ENCODE measurements at regions not wholly inside any gene's neighbourhood (a gene's known extent, or its start where the extent isn't known, plus 50 kb on each side); places are given as distances from the start of the nearest gene placed in this dataset.
"Not testable (repeated sequence)": the region's sequence is repeated elsewhere in the genome, so short reads cannot be mapped to it uniquely, and the experiment has no call there.

DNA sequence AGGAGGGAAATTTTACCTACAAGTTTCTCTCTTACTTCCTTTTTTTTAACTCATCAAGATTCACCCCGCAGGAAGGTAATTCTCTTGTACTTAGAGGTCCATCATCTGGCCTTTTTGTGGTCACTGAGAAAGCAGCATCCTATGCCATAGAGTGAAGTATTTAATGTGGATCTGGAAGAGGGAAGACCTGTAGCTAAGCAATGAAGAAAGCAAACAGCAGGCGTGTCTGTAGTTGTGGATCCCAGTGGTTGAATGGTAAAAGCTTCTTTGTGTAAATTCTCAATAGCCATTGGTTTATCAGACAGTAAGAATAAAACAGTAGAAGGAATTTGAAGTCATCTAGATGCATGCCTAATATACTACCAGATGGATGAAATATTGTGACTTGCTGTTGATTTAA is 196.4 kb downstream of the ANKRD7 start:
- H3K4me1 Mint-ChIP-seq = no peaks in the 10 kb centered on the region
- intact Hi-C loops (cut with DNase I, micrococcal nuclease) = no loop called here
- no peak overlapping the region for H3K4me3 Mint-ChIP-seq
- H3K9me3 Mint-ChIP-seq (ENCODE audit: low read depth) = no peaks in the 10 kb centered on the region
- H3K36me3 Mint-ChIP-seq (ENCODE audit: low read depth) = no peaks in the 10 kb centered on the region
- H3K27me3 Mint-ChIP-seq = no peaks in the 10 kb centered on the region
- ChIA-PET POLR2A (no interaction called here), CTCF (no interaction called here)
- DNase-seq (no peak), ATAC-seq (no peak)
- no peak overlapping the region for H3K27ac Mint-ChIP-seq

DNA sequence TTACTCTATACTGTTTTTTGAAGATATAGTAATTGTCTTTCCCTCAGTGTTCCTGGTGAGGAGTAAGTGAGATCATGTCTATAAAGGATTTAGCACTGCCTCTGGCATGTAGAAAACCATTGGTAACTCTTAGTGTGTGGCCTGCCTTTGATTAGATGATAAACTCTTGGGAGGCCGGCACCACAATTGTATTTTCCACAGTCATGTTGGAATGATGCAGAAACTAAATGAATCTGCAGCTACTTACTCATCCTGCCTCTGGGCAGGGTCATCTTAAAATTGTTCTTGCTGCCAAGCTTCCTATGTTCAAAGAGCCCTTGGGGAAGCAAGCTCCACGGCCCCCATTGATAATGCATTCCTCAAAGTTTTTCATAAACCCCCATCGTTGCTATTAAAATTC is 204.6 kb downstream of the ANKRD7 start:
- H3K4me1 Mint-ChIP-seq = no peaks in the 10 kb centered on the region
- no peaks in the 10 kb centered on the region for H3K36me3 Mint-ChIP-seq (ENCODE audit: low read depth)
- peaks cover 3% of the 10 kb centered on the region for H3K9me3 Mint-ChIP-seq (ENCODE audit: low read depth)
- ChIA-PET POLR2A (no interaction called here), CTCF (no interaction called here)
- ATAC-seq (no peak), DNase-seq (no peak)
- intact Hi-C loops (cut with DNase I, micrococcal nuclease) = no loop called here
- no peak overlapping the region for H3K27ac Mint-ChIP-seq
- no peak overlapping the region for H3K4me3 Mint-ChIP-seq
- no peaks in the 10 kb centered on the region for H3K27me3 Mint-ChIP-seq

DNA sequence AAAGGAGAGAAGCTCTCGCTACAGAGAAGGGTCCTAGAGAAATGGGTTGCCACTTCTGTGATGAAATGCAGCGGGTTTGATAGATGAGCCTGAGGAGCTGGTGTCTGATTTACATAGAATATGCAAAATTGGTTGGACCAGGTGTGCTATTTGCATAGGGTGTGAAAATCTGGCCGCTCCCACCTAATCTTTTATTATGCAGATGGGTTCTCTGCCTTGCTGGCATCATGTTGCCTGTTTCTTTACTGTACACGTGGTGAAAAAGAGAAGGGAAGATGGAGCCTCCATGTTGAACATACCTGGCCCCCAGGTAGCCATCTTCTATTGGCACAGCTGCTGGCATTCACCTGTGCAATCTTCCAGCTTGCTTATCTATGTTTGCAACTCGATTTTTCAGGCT is 212.2 kb downstream of the ANKRD7 start:
- CTCF ChIA-PET = no interaction called here
- Mint-ChIP-seq H3K27me3 (no peaks in the 10 kb centered on the region), H3K4me3 (no peak overlapping the region), H3K4me1 (no peaks in the 10 kb centered on the region), H3K9me3 (ENCODE audit: low read depth) (peaks cover 11% of the 10 kb centered on the region), H3K36me3 (ENCODE audit: low read depth) (no peaks in the 10 kb centered on the region), H3K27ac (no peak overlapping the region)
- intact Hi-C loops (cut with DNase I, micrococcal nuclease) = no loop called here
- POLR2A ChIA-PET = no interaction called here
- ATAC-seq (no peak), DNase-seq (no peak)

DNA sequence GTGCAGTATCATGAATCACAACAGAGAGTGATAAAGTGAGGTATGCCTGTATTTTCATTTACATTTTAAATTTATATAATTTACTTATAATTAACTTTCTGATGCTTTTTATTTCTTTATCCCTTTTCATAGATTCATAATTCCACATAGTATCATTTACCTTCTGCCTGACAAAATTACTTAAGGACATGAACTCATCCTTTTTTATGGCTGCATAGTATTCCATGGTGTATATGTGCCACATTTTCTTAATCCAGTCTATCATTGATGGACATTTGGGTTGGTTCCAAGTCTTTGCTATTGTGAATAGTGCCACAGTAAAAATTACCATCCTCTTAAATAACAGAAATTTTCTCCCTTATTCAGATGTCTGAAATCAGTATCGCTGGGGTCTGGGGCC is 224.5 kb downstream of the ANKRD7 start:
- intact Hi-C loops (cut with DNase I, micrococcal nuclease); ATAC-seq; CTCF ChIA-PET: not testable (repeated sequence)

DNA sequence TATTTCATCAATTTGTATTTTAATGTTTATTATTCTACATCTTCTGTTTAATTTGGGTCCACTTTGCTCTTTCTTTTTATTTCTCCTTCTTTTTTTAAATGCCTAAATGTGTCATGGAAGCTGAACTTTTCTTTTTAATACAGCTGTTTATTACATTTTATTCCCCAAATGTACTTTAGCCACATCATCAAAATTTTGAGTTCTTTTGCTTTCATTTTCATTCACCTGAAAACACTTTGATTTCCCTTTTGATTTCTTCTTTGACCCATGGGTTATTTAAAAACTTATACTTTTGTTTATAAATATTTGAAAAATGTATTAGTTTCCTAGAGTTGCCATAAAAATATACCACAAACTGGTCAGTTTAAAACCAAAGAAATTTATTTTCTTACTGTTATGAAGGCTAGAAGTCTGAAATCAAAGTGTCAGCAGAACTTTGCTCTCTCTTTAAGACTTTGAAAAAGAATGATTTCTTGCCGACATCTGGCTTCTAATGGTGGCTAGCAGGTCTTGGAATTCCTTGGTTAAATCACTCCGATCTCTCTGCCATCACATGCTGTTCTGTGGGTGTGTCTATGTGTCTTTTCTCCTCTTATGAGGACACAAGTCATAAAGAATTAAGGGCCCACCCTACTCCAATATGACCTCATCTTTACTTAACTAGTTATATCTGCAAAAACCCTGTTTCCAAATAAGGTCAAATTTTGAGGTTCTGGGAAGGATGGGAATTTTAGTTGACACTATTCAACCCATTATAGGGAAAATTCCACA is 225.5 kb downstream of the ANKRD7 start:
- DNase-seq (no peak), ATAC-seq (no peak)
- ChIA-PET CTCF (no interaction called here), POLR2A (no interaction called here)
- intact Hi-C loops (cut with DNase I, micrococcal nuclease) = no loop called here
- no peaks in the 10 kb centered on the region for H3K27me3 Mint-ChIP-seq
- H3K9me3 Mint-ChIP-seq (ENCODE audit: low read depth) = peaks cover 1% of the 10 kb centered on the region
- H3K4me3 Mint-ChIP-seq = no peak overlapping the region
- no peaks in the 10 kb centered on the region for H3K4me1 Mint-ChIP-seq
- no peaks in the 10 kb centered on the region for H3K36me3 Mint-ChIP-seq (ENCODE audit: low read depth)
- no peak overlapping the region for H3K27ac Mint-ChIP-seq

More for the DNA sequence above, 224.5 kb downstream of the ANKRD7 start:
- H3K9me3 Mint-ChIP-seq (ENCODE audit: low read depth); DNase-seq; H3K27ac Mint-ChIP-seq; H3K27me3 Mint-ChIP-seq; POLR2A ChIA-PET; H3K4me3 Mint-ChIP-seq; H3K36me3 Mint-ChIP-seq (ENCODE audit: low read depth); H3K4me1 Mint-ChIP-seq: not testable (repeated sequence)

DNA sequence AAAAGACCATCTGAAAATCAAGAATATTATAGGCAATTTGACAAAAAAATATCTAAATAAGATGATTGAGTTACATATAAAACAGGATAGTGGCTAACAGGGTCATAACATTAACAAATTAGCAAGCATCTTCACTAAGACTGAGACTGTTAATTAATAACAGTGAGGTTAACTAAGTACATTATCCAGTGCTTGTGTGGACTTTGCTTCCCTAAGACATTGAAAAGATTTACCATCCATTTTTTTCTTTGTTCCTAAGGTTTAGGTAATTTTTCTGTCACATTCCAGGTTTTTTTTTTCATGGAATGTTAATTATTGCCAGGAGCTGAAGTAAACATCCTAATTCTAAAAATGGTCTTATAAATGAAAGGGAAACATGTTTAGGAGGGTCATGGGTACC is 227.6 kb downstream of the ANKRD7 start:
- Mint-ChIP-seq H3K27me3 (no peaks in the 10 kb centered on the region), H3K9me3 (ENCODE audit: low read depth) (no peaks in the 10 kb centered on the region), H3K36me3 (ENCODE audit: low read depth) (no peaks in the 10 kb centered on the region), H3K27ac (no peak overlapping the region), H3K4me3 (no peak overlapping the region), H3K4me1 (no peaks in the 10 kb centered on the region)
- CTCF ChIA-PET = no interaction called here
- DNase-seq (no peak), ATAC-seq (no peak)
- intact Hi-C loops (cut with DNase I, micrococcal nuclease) = no loop called here
- POLR2A ChIA-PET = no interaction called here

DNA sequence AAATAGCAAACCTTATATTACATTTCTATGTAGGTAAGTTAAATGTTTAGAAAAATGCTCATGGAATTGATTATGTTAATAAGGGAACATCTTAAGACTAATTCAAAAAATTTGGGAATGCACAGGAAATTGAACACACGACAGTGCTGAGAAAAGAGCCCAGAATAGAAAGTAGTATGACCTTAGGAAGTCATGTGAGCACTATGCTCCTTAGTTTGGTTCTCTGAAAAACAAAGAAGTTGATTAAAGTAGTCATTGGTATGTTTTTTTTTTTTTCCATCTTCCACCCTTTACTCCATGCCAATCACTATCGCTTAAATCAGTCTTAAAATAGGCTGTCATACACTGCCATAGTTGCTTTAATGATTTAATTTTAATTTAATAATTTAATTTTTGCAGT is 242.9 kb downstream of the ANKRD7 start:
- Mint-ChIP-seq H3K27ac (no peak overlapping the region), H3K4me1 (no peaks in the 10 kb centered on the region), H3K9me3 (ENCODE audit: low read depth) (no peaks in the 10 kb centered on the region), H3K4me3 (no peak overlapping the region), H3K36me3 (ENCODE audit: low read depth) (no peaks in the 10 kb centered on the region), H3K27me3 (no peaks in the 10 kb centered on the region)
- intact Hi-C loops (cut with DNase I, micrococcal nuclease) = no loop called here
- ChIA-PET POLR2A (no interaction called here), CTCF (interaction anchor here (0.5 kb wide), 1 partner anchor 9 kb away, joined by 3 read pairs; no protein-coding TSS in a partner anchor)
- ATAC-seq (no peak), DNase-seq (no peak)

DNA sequence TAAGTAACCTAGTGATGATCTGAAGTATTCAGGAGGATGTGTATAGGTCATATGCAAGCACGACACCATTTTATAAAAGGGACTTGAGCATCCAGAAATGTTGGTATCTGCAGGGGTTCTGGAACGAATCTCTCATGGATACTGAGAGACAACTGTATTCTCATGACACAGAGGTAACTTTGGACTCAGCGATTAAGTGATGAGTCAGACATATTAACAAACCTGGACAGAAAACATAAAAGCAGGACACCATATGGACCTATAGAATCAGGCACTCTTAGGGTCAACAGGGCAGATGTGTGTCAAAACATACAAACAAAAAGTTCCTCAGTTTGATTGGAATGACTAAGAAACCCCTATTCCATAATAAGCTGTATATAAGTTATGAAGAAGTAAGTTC is 248.1 kb downstream of the ANKRD7 start:
- ChIA-PET POLR2A (no interaction called here), CTCF (no interaction called here)
- DNase-seq = no peak
- Mint-ChIP-seq H3K27ac (no peak overlapping the region), H3K27me3 (no peaks in the 10 kb centered on the region), H3K36me3 (ENCODE audit: low read depth) (no peaks in the 10 kb centered on the region), H3K9me3 (ENCODE audit: low read depth) (peaks cover 3% of the 10 kb centered on the region), H3K4me1 (no peaks in the 10 kb centered on the region), H3K4me3 (no peak overlapping the region)
- intact Hi-C loops (cut with DNase I, micrococcal nuclease) = no loop called here
- ATAC-seq = no peak

DNA sequence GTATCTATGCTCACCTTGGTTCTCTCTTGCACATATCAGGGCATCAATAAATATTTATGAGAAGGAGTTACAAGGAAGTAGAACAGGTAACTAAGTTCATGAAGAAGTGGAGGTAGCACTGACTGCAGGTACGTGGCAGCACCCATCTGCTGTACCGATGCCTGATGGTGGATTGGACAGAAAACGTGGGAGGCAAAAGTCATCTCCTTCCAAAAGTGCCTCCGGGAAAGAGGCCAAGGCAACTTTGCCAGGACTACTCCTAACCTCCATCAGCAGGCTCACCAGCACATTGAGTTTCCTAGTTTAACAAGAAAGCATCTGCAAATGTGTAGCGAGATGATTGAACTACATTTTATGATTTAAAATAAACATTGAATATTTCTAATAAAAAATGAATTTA is 248.8 kb downstream of the ANKRD7 start:
- intact Hi-C loops (cut with DNase I, micrococcal nuclease) = no loop called here
- peaks cover 3% of the 10 kb centered on the region for H3K9me3 Mint-ChIP-seq (ENCODE audit: low read depth)
- H3K4me1 Mint-ChIP-seq = no peaks in the 10 kb centered on the region
- DNase-seq = no peak
- CTCF ChIA-PET = no interaction called here
- no peaks in the 10 kb centered on the region for H3K27me3 Mint-ChIP-seq
- no peak overlapping the region for H3K27ac Mint-ChIP-seq
- ATAC-seq = no peak
- POLR2A ChIA-PET = no interaction called here
- no peak overlapping the region for H3K4me3 Mint-ChIP-seq
- no peaks in the 10 kb centered on the region for H3K36me3 Mint-ChIP-seq (ENCODE audit: low read depth)

DNA sequence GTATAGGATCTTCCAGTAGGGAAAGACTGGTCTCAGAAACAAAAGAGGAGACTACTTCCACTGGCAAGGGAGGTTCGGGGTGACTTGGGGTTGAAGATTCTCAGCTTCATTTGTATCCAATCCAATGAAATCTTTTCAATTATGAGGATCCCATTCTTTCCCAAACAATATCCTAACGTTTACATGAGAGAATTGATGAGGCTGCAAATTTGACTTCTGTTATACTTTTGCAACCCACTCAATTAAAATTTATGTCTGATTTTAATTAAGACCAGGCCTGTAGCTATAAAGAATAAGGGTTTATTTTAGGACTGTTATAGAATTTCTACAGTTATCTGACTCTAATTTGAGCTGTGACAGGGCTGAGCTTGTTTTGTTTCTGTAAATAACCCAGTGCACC is 251.5 kb downstream of the ANKRD7 start:
- peaks cover 9% of the 10 kb centered on the region for H3K9me3 Mint-ChIP-seq (ENCODE audit: low read depth)
- CTCF ChIA-PET = interaction anchor here (0.9 kb wide), 1 partner anchor 9 kb away, joined by 3 read pairs; no protein-coding TSS in a partner anchor
- intact Hi-C loops (cut with DNase I, micrococcal nuclease) = no loop called here

DNA sequence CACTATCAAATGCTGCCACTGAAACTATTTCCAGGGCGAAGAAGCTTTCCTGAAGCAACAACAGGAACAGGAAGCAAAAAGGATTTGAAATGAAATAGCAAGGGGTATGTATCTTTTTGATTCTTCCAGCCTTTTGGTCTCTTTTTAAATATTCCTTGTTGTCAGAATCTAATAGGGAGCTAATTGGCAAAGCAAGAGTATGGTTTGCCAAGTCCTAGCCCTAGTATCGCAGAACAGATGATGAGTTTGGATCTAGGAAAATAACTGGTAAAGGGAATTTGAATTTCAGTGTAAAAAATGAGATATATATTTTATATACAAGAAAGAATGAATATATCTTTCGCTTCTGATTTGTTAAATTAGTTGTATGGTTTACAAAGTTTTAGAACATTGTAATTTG is 252.5 kb downstream of the ANKRD7 start:
- H3K4me1 Mint-ChIP-seq = no peaks in the 10 kb centered on the region
- ChIA-PET CTCF (interaction anchor here (0.9 kb wide), 1 partner anchor 10 kb away, joined by 3 read pairs; no protein-coding TSS in a partner anchor), POLR2A (no interaction called here)
- no peaks in the 10 kb centered on the region for H3K36me3 Mint-ChIP-seq (ENCODE audit: low read depth)
- no peak overlapping the region for H3K27ac Mint-ChIP-seq
- no peak for DNase-seq
- H3K9me3 Mint-ChIP-seq (ENCODE audit: low read depth) = peaks cover 9% of the 10 kb centered on the region
- no peaks in the 10 kb centered on the region for H3K27me3 Mint-ChIP-seq
- no peak for ATAC-seq
- intact Hi-C loops (cut with DNase I, micrococcal nuclease) = no loop called here
- H3K4me3 Mint-ChIP-seq = no peak overlapping the region

More for the DNA sequence above, 251.5 kb downstream of the ANKRD7 start:
- Mint-ChIP-seq H3K4me3 (no peak overlapping the region), H3K36me3 (ENCODE audit: low read depth) (no peaks in the 10 kb centered on the region), H3K27ac (no peak overlapping the region), H3K27me3 (no peaks in the 10 kb centered on the region), H3K4me1 (no peaks in the 10 kb centered on the region)
- DNase-seq = no peak
- POLR2A ChIA-PET = no interaction called here
- no peak for ATAC-seq

DNA sequence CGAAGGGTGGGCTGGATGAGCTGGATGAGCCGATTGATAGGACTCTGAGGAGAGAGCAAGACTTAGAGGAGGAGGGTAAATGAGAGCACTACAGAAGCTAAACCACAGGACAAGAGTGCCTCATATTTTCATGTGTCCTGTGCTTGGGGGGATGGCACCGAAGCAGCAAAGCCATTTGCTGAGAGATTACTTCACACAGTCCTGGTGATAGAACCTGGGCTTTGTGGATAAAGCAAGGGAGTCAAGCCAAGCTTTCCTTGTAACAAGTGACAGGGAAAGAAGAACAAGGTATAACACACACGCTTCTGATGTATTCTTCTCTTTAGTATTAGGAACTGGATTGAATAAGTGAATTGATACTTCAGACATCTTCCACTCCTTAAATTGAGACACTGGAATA is 253.7 kb downstream of the ANKRD7 start:
- Mint-ChIP-seq H3K36me3 (ENCODE audit: low read depth) (no peaks in the 10 kb centered on the region), H3K4me3 (no peak overlapping the region), H3K27me3 (no peaks in the 10 kb centered on the region), H3K27ac (no peak overlapping the region), H3K9me3 (ENCODE audit: low read depth) (peaks cover 9% of the 10 kb centered on the region), H3K4me1 (no peaks in the 10 kb centered on the region)
- CTCF ChIA-PET = no interaction called here
- DNase-seq (no peak), ATAC-seq (no peak)
- intact Hi-C loops (cut with DNase I, micrococcal nuclease) = no loop called here
- POLR2A ChIA-PET = no interaction called here

DNA sequence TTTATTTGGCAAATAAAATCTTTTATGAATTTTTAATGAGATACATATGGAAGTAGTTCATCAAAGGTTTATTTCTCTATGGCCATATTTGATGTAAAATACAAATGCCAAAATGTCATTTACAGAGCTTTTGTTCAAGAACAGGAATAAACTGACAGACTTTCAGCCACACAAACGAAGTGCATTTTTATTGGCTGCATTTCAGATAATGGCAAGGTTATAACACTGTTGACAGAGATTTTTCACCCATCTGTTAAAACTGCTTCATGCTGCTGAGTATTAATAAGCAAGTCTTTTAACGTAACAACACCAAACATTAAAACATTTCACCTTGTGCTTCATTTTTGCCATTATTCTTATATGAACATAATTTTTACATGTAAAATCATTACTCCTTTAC is 254.4 kb downstream of the ANKRD7 start:
- peaks cover 8% of the 10 kb centered on the region for H3K9me3 Mint-ChIP-seq (ENCODE audit: low read depth)
- DNase-seq (no peak), ATAC-seq (no peak)
- H3K27ac Mint-ChIP-seq = no peak overlapping the region
- CTCF ChIA-PET = no interaction called here
- intact Hi-C loops (cut with DNase I, micrococcal nuclease) = no loop called here
- H3K4me1 Mint-ChIP-seq = no peaks in the 10 kb centered on the region
- H3K4me3 Mint-ChIP-seq = no peak overlapping the region
- H3K36me3 Mint-ChIP-seq (ENCODE audit: low read depth) = no peaks in the 10 kb centered on the region
- POLR2A ChIA-PET = no interaction called here
- no peaks in the 10 kb centered on the region for H3K27me3 Mint-ChIP-seq

All from activated CD4-positive, alpha-beta T cell treated with anti-CD3 and anti-CD28 coated beads for 36 hours (primary cell).